IMR-90 (cell line): ENCODE measurements at regions not wholly inside any gene's neighbourhood (a gene's known extent, or its start where the extent isn't known, plus 50 kb on each side); places are given as distances from the start of the nearest gene placed in this dataset.

Experiments used
- ATAC-seq: fragments of 200-7000 bp; cut with Tn5 transposase; 2 replicates; pipeline ENCODE4 v1.9.1; 2020; ENCODE audit warnings: low read depth, mild to moderate bottlenecking, moderate library complexity
- BruUV-seq: library from RNA; stranded (reverse); fragments of 400-500 nt; replicated peaks from 2 replicates; lab custom pipeline; 2021; lab: Mats Ljungman, UMichigan
- CTCF ChIA-PET: fragments of 300-600 bp; formaldehyde crosslinking; extraction: SDS; loops from one replicate; lab custom pipeline; 2021; ENCODE audit warnings: antibody characterized with exemption; lab: Yijun Ruan, JAX
- POLR2A ChIA-PET: fragments of 300-600 bp; sonication (Branson Sonifier 250); formaldehyde crosslinking; loops from one replicate; lab custom pipeline; 2022; ENCODE audit warnings: antibody characterized with exemption; ENCODE audit not compliant: unreplicated experiment; lab: Charles Lee
- DNase-seq: peaks from one replicate; pipeline ENCODE4 v3.0.0; 2013
- H2AFZ ChIP-seq: replicated peaks from 2 replicates; pipeline ENCODE3; 2013; ENCODE audit warnings: low read length, mild to moderate bottlenecking; ENCODE audit not compliant: poor library complexity
- H2AK5ac ChIP-seq: 2 replicates; pipeline ENCODE4 v1.6.1; 2013; ENCODE audit warnings: low read depth, low read length, inconsistent platforms
- H2AK9ac ChIP-seq: replicated peaks from 2 replicates; pipeline ENCODE3; 2013; ENCODE audit warnings: mild to moderate bottlenecking, low read depth, low read length, moderate library complexity; ENCODE audit not compliant: poor library complexity
- H2BK120ac ChIP-seq: 2 replicates; pipeline ENCODE4 v1.6.1; 2013; ENCODE audit warnings: low read depth, low read length, inconsistent platforms
- H2BK15ac ChIP-seq: 3 replicates; pipeline ENCODE4 v1.6.1; 2013; ENCODE audit warnings: low read depth, low read length, inconsistent platforms
- H2BK20ac ChIP-seq: 2 replicates; pipeline ENCODE4 v1.6.1; 2013; ENCODE audit warnings: low read depth, mild to moderate bottlenecking, inconsistent platforms, low read length, moderate library complexity
- H2BK5ac ChIP-seq: 2 replicates; pipeline ENCODE4 v1.6.1; 2013; ENCODE audit warnings: mild to moderate bottlenecking, low read depth, low read length, inconsistent platforms; ENCODE audit not compliant: poor library complexity, severe bottlenecking
- H3K14ac ChIP-seq: replicated peaks from 2 replicates; pipeline ENCODE4 v1.6.1; 2013; ENCODE audit warnings: low read depth, low read length, inconsistent platforms
- H3K18ac ChIP-seq: 2 replicates; pipeline ENCODE4 v1.6.1; 2013; ENCODE audit warnings: low read depth, low read length, control low read depth
- H3K23ac ChIP-seq: 2 replicates; pipeline ENCODE4 v1.6.1; 2013; ENCODE audit warnings: low read depth, low read length, inconsistent platforms
- H3K27ac ChIP-seq: 2 replicates; pipeline ENCODE4 v1.5.1; 2013; ENCODE audit warnings: mild to moderate bottlenecking, control low read depth, low read length; ENCODE audit not compliant: insufficient read depth
- H3K27me3 ChIP-seq: 2 replicates; pipeline ENCODE4 v1.6.1; 2013; ENCODE audit warnings: low read length; ENCODE audit not compliant: control insufficient read depth, insufficient read depth
- H3K36me3 ChIP-seq: 2 replicates; pipeline ENCODE4 v1.6.1; 2013; ENCODE audit warnings: low read length, mixed read lengths; ENCODE audit not compliant: control insufficient read depth, insufficient read depth
- H3K4ac ChIP-seq: 2 replicates; pipeline ENCODE4 v1.6.1; 2013; ENCODE audit warnings: low read depth, low read length, inconsistent platforms
- H3K4me1 ChIP-seq: 2 replicates; pipeline ENCODE4 v1.6.1; 2013; ENCODE audit warnings: low read length, mixed read lengths; ENCODE audit not compliant: control insufficient read depth, insufficient read depth
- H3K4me2 ChIP-seq: 2 replicates; pipeline ENCODE4 v1.6.1; 2013; ENCODE audit warnings: low read depth, mild to moderate bottlenecking, control low read depth, low read length, moderate library complexity
- H3K4me3 ChIP-seq: 2 replicates; pipeline ENCODE4 v1.5.1; 2013; ENCODE audit warnings: low read depth, mild to moderate bottlenecking, control low read depth, low read length, moderate library complexity; ENCODE audit not compliant: insufficient read depth
- H3K56ac ChIP-seq: 2 replicates; pipeline ENCODE4 v1.6.1; 2013; ENCODE audit warnings: low read length, inconsistent platforms; ENCODE audit not compliant: insufficient read depth; ENCODE audit errors: extremely low read depth
- H3K79me1 ChIP-seq, 2 experiments: 2 replicates each; pipeline ENCODE4 v1.6.1; 2013; ENCODE audit warnings: low read length in 2 of 2, inconsistent platforms in 1 of 2, low read depth in 1 of 2
- H3K9ac ChIP-seq: 2 replicates; pipeline ENCODE4 v1.6.1; 2013; ENCODE audit warnings: low read depth, low read length, control low read depth
- H3K9me1 ChIP-seq: 2 replicates; pipeline ENCODE4 v1.6.1; 2013; ENCODE audit warnings: low read length, inconsistent platforms; ENCODE audit not compliant: insufficient read depth
- H3K9me3 ChIP-seq: 2 replicates; pipeline ENCODE4 v1.6.1; 2013; ENCODE audit warnings: low read length; ENCODE audit not compliant: control insufficient read depth, insufficient read depth
- H4K20me1 ChIP-seq: 2 replicates; pipeline ENCODE4 v1.6.1; 2013; ENCODE audit warnings: low read length, inconsistent platforms; ENCODE audit not compliant: insufficient read depth
- H4K5ac ChIP-seq: 2 replicates; pipeline ENCODE4 v1.6.1; 2013; ENCODE audit warnings: mild to moderate bottlenecking, low read depth, low read length, control low read depth
- H4K8ac ChIP-seq, 2 experiments: 2 replicates each; pipeline ENCODE4 v1.6.1; 2013; ENCODE audit warnings: low read depth in 2 of 2, low read length in 2 of 2, control low read depth in 1 of 2, inconsistent platforms in 1 of 2
- H4K91ac ChIP-seq: 2 replicates; pipeline ENCODE4 v1.6.1; 2013; ENCODE audit warnings: low read depth, low read length, inconsistent platforms; ENCODE audit not compliant: insufficient read depth
- CHD1 ChIP-seq: IDR thresholded peaks from 2 replicates; pipeline ENCODE4 v1.6.1; 2012; ENCODE audit warnings: low read depth, low read length, improper control_type of control experiment
- CTCF ChIP-seq: conservative IDR thresholded peaks from 2 replicates; pipeline ENCODE4 v1.5.1; 2012; ENCODE audit warnings: mild to moderate bottlenecking, low read depth, low read length, improper control_type of control experiment
- ELK1 ChIP-seq: fragments of 150-350 bp; IDR thresholded peaks from 2 replicates; pipeline ENCODE4 v1.6.1; 2016; ENCODE audit warnings: low read depth, mild to moderate bottlenecking, low read length, moderate library complexity, borderline replicate concordance
- MAZ ChIP-seq: IDR thresholded peaks from 2 replicates; pipeline ENCODE4 v1.6.1; 2012; ENCODE audit warnings: low read depth, mild to moderate bottlenecking, low read length, improper control_type of control experiment, moderate library complexity, borderline replicate concordance
- NFE2L2 ChIP-seq: fragments of 150-350 bp; IDR thresholded peaks from 2 replicates; pipeline ENCODE4 v1.6.1; 2016; ENCODE audit warnings: low read depth, mild to moderate bottlenecking, low read length
- RAD21 ChIP-seq: IDR thresholded peaks from 2 replicates; pipeline ENCODE4 v1.6.1; 2012; ENCODE audit warnings: low read length, improper control_type of control experiment
- RCOR1 ChIP-seq: IDR thresholded peaks from 2 replicates; pipeline ENCODE4 v1.6.1; 2012; ENCODE audit warnings: mild to moderate bottlenecking, low read length, improper control_type of control experiment; ENCODE audit not compliant: insufficient replicate concordance
- SMC3 ChIP-seq: fragments of 150-350 bp; IDR thresholded peaks from 2 replicates; pipeline ENCODE4 v1.6.1; 2016; ENCODE audit warnings: low read depth, mild to moderate bottlenecking, antibody characterized with exemption, low read length, moderate library complexity
- WGBS, 2 experiments: methylation state at CpG; one replicate each; pipeline versions ENCODE4 v1.1.5 to v1.1.7; 2013; ENCODE audit warnings: missing lambda C conversion rate in 2 of 2; ENCODE audit not compliant: insufficient read length in 1 of 2; ENCODE audit errors: extremely low coverage in 2 of 2; 5-methylcytosine and 5-hydroxymethylcytosine counted together
- dilution Hi-C: fragments of 300-500 bp; cut with HindIII; formaldehyde crosslinking; loops from one replicate; pipeline ENCODE4 v1.14.3; 2018; ENCODE audit warnings: low sequenced_read_pairs; ENCODE audit not compliant: unreplicated experiment
- in situ Hi-C: fragments of 300-500 bp; cut with MboI; formaldehyde crosslinking; loops from 3 replicates; pipeline ENCODE4 v1.14.3; 2019; ENCODE audit warnings: low sequenced_read_pairs, inconsistent platforms, mixed read lengths
- intact Hi-C: fragments of 100-400 bp; cut with micrococcal nuclease; formaldehyde crosslinking; loops from 2 replicates; pipeline ENCODE4 v1.10.0; 2022
- TF ChIP-seq, protein P1 (sequence below): fragments of 150-350 bp; IDR thresholded peaks from 2 replicates; pipeline ENCODE4 v1.6.1; 2017; ENCODE audit warnings: mild to moderate bottlenecking, antibody characterized with exemption, low read length, low read depth

DNA sequence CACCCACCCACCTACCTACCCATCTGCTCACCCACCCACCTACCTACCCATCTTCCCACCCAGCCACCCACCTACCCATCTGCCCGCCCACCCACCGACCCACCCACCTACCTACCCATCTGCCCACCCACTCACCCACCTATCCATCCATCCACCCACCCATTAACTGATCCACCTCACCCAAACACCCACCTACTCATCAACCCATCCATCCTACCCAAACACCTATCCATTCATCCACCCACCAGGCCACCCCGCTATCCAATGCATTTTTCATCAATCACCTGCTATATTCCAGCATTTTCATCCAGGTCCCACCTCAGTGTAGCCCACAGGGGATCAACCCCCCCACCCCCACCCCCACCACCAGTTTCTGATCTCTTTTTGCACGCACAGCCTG lies 121.8 kb downstream of the GLI2 start:
- Histone ChIP-seq H3K9me3 (no peaks in the 10 kb centered on the region), H3K9ac (no peak overlapping the region), H3K14ac (no peak overlapping the region), H4K20me1 (peaks cover 79% of the 10 kb centered on the region), H3K23ac (no peak overlapping the region), H3K4me3 (no peak overlapping the region), H2BK120ac (no peak overlapping the region), H2BK15ac (no peak overlapping the region), H2AK5ac (no peak overlapping the region), H3K4me2 (no peak overlapping the region), H4K91ac (no peak overlapping the region), H2BK5ac (no peak overlapping the region), H3K18ac (no peak overlapping the region), H3K79me1 (peaks cover 36 to 96% of the 10 kb centered on the region in 2 experiments; a peak in 3 of 4 replicates), H3K27me3 (no peaks in the 10 kb centered on the region), H2AFZ (no peak overlapping the region), H3K4me1 (peaks cover 28% of the 10 kb centered on the region), H3K36me3 (peaks cover 2% of the 10 kb centered on the region; the same call in 1 of the 2 replicates), H4K5ac (no peak overlapping the region), H3K56ac (no peak overlapping the region), H2BK20ac (no peak overlapping the region), H3K27ac (no peak overlapping the region), H4K8ac (no peak overlapping the region), H3K4ac (no peak overlapping the region), H2AK9ac (no peak overlapping the region), H3K9me1 (peaks cover 52% of the 10 kb centered on the region)
- POLR2A ChIA-PET: no interaction called here
- intact Hi-C loops (no loop called here), in situ Hi-C loops (no loop called here), dilution Hi-C loops (no loop called here)
- ATAC-seq (no peak), DNase-seq (no peak)
- CTCF ChIA-PET: interaction anchor here (0.8 kb wide), 1 partner anchor 213 kb away, joined by 3 read pairs; no protein-coding TSS in a partner anchor
- BruUV-seq: no TSS peak
- whole genome bisulfite sequencing, 2 experiments: 100% methylated on average over 1 of the region's 4 CpGs
- TF ChIP-seq RAD21 (no peak), SMC3 (no peak), MAZ (no peak), ELK1 (no peak), CTCF (no peak), RCOR1 (no peak), CHD1 (no peak), NFE2L2 (no peak)
- TF ChIP-seq, protein P1, sequence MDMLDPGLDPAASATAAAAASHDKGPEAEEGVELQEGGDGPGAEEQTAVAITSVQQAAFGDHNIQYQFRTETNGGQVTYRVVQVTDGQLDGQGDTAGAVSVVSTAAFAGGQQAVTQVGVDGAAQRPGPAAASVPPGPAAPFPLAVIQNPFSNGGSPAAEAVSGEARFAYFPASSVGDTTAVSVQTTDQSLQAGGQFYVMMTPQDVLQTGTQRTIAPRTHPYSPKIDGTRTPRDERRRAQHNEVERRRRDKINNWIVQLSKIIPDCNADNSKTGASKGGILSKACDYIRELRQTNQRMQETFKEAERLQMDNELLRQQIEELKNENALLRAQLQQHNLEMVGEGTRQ: no peak
